Mesothelial cell of epicardium (in vitro differentiated cells): ENCODE measurements at regions not wholly inside any gene's neighbourhood (a gene's known extent, or its start where the extent isn't known, plus 50 kb on each side); places are given as distances from the start of the nearest gene placed in this dataset.

Source experiments
- DNase-seq, 2 experiments: peaks; one replicate each; pipeline ENCODE4 v3.0.0; 2021; ENCODE audit warnings: low spot score in 2 of 2; ENCODE audit not compliant: unreplicated experiment in 2 of 2
- H3K27ac Mint-ChIP-seq: 2 replicates; pipeline ENCODE4 v1.8.0; 2021; ENCODE audit warnings: mixed read lengths
- H3K27me3 Mint-ChIP-seq: 2 replicates; pipeline ENCODE4 v1.8.0; 2021; ENCODE audit warnings: low read depth, mixed read lengths
- H3K36me3 Mint-ChIP-seq: 2 replicates; pipeline ENCODE4 v1.8.0; 2021; ENCODE audit warnings: mixed read lengths
- H3K4me1 Mint-ChIP-seq: 2 replicates; pipeline ENCODE4 v1.8.0; 2021; ENCODE audit warnings: mixed read lengths
- H3K4me3 Mint-ChIP-seq: 2 replicates; pipeline ENCODE4 v1.8.0; 2021; ENCODE audit warnings: mild to moderate bottlenecking, moderate library complexity, mixed read lengths
- H3K9me3 Mint-ChIP-seq: 2 replicates; pipeline ENCODE4 v1.8.0; 2021; ENCODE audit warnings: mixed read lengths
- TF ChIP-seq, protein P1 (sequence below): fragments of 200-600 bp; sonication (generic); IDR thresholded peaks from one replicate; pipeline ENCODE4 v1.5.0; 2021; ENCODE audit warnings: antibody characterized with exemption; ENCODE audit not compliant: unreplicated experiment

DNA sequence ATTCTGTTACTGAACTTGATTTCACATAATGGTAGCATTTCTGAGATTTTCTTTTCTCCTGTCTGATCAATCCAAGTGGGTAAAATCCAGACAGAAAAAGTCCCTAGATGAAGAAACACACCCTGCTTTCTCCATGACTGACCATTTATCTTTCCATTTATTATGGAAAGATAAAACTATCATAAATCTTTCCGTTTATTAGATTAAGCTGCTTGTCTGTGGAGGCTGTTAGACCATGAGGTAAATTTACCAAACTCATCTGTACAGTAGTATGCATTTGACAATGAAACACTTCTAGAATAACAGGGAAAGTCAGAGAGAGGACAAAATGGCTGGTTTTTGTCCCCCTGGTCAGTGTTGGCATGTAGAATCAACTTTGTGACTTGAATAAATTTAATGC lies 491.2 kb upstream of the SEMA6A start:
- H3K4me3 Mint-ChIP-seq: no peak overlapping the region
- H3K27ac Mint-ChIP-seq: peak overlapping the region; percentile 86
- H3K36me3 Mint-ChIP-seq: peaks cover 5% of the 10 kb centered on the region
- no peaks in the 10 kb centered on the region for H3K27me3 Mint-ChIP-seq
- DNase-seq: no peak
- H3K4me1 Mint-ChIP-seq: peaks cover 26% of the 10 kb centered on the region
- TF ChIP-seq, protein P1, sequence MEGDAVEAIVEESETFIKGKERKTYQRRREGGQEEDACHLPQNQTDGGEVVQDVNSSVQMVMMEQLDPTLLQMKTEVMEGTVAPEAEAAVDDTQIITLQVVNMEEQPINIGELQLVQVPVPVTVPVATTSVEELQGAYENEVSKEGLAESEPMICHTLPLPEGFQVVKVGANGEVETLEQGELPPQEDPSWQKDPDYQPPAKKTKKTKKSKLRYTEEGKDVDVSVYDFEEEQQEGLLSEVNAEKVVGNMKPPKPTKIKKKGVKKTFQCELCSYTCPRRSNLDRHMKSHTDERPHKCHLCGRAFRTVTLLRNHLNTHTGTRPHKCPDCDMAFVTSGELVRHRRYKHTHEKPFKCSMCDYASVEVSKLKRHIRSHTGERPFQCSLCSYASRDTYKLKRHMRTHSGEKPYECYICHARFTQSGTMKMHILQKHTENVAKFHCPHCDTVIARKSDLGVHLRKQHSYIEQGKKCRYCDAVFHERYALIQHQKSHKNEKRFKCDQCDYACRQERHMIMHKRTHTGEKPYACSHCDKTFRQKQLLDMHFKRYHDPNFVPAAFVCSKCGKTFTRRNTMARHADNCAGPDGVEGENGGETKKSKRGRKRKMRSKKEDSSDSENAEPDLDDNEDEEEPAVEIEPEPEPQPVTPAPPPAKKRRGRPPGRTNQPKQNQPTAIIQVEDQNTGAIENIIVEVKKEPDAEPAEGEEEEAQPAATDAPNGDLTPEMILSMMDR: no peak
- H3K9me3 Mint-ChIP-seq: peaks cover 9% of the 10 kb centered on the region

DNA sequence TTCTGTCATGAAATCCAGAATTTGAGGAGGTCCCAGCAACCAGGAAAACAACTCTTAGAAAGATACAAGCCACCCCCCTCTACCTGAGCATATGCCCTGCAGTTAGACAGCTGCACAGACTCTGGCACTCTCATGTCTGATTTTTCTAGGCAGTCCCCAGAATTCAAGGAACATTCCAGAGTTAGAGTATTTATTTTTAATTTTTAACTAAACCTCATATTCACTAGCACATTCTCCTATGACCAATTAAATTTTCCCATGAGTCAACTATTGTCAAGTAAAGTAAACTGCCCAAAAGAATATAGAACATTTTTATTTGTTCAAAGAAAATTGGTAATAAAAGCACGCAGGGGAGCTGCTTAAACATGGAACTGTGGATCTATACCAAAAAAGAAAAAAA lies 490.5 kb upstream of the SEMA6A start:
- peaks cover 26% of the 10 kb centered on the region for H3K4me1 Mint-ChIP-seq
- H3K27ac Mint-ChIP-seq: peak overlapping the region; percentile 77
- TF ChIP-seq, protein P1: no peak
- no peaks in the 10 kb centered on the region for H3K27me3 Mint-ChIP-seq
- H3K9me3 Mint-ChIP-seq: peaks cover 11% of the 10 kb centered on the region
- H3K4me3 Mint-ChIP-seq: no peak overlapping the region
- DNase-seq: no peak
- H3K36me3 Mint-ChIP-seq: peaks cover 5% of the 10 kb centered on the region

DNA sequence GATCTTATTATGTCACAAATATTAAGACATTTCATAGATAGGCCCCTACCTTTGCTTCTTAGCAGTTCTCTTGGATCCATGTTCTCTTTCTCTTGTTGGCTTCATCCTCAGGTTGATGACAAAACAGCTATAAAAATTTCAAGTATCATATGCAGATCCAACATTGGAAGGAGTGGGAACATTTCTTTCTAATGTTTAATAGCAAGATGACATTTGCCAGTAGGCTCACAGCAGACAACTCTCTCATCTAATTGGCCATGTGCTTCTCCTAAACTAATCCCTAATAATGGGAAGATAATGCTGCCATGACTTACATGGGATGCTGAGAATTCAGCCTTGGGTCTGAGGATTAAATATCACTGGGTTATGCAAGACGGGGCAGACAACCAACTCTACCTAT lies 485.5 kb upstream of the SEMA6A start:
- H3K4me1 Mint-ChIP-seq: peaks cover 22% of the 10 kb centered on the region
- DNase-seq: no peak
- peaks cover 7% of the 10 kb centered on the region for H3K9me3 Mint-ChIP-seq
- H3K27ac Mint-ChIP-seq: no peak overlapping the region
- H3K4me3 Mint-ChIP-seq: no peak overlapping the region
- TF ChIP-seq, protein P1: no peak
- H3K36me3 Mint-ChIP-seq: no peaks in the 10 kb centered on the region
- H3K27me3 Mint-ChIP-seq: no peaks in the 10 kb centered on the region

DNA sequence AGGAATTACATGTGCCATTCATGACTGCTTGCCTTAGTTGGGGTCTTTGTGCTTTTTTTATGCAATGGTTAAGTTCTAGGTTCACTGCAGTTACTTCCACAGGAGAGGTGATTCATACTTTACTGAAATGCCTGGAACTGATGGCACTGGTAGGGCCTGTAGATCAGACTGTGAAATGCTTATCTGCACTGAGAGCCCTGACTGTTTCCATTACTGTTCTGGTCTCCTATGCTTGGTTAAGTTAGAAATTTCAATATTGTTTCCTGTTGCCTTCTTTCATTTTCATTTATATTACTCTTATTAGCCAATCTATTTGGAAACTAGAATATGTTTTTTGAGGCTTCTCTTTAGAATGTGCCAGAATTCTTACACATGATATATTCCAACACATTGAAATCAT lies 484.1 kb upstream of the SEMA6A start:
- Mint-ChIP-seq H3K4me1 (peaks cover 21% of the 10 kb centered on the region), H3K36me3 (no peaks in the 10 kb centered on the region), H3K27me3 (no peaks in the 10 kb centered on the region), H3K9me3 (peaks cover 7% of the 10 kb centered on the region), H3K4me3 (no peak overlapping the region), H3K27ac (no peak overlapping the region)
- TF ChIP-seq, protein P1: no peak
- no peak for DNase-seq

DNA sequence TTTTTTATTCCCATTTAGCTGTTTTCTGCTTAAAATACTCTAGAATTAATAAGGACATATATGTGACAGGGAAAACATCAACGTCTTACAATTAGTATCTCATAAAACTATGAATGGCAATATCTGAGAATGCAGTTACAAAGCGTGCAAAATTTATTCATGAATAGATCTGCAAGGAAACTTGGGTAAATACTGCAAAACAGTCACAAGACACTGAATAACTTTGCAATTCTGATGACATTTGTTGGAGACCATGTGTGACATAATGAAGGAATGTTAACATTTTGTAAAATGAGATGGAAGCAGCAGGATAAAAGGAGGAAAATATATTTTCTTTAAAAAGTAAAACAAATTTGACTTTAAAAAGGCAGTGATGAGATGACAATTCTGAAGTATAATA lies 480.9 kb upstream of the SEMA6A start:
- Mint-ChIP-seq H3K9me3 (peaks cover 7% of the 10 kb centered on the region), H3K4me1 (peaks cover 18% of the 10 kb centered on the region)

More for the DNA sequence above, 480.9 kb upstream of the SEMA6A start:
- no peaks in the 10 kb centered on the region for H3K27me3 Mint-ChIP-seq
- H3K4me3 Mint-ChIP-seq: no peak overlapping the region
- no peak for DNase-seq
- no peaks in the 10 kb centered on the region for H3K36me3 Mint-ChIP-seq
- TF ChIP-seq, protein P1: no peak
- H3K27ac Mint-ChIP-seq: no peak overlapping the region
